ENCODE measurements at regions not wholly inside any gene's neighbourhood (a gene's known extent, or its start where the extent isn't known, plus 50 kb on each side); places are given as distances from the start of the nearest gene placed in this dataset.

GRCh38 chr12:38547586-38547985 is 231.0 kb downstream of the ALG10B start:
- Histone ChIP-seq H3K9me3 (ENCODE audit: low read depth) (no peaks in the 10 kb centered on the region), H3K27ac (no peak overlapping the region), H3K4me3 (no peak overlapping the region), H3K36me3 (no peaks in the 10 kb centered on the region), H3K4me1 (ENCODE audit: low read depth) (no peaks in the 10 kb centered on the region), H3K27me3 (no peaks in the 10 kb centered on the region)
- TF ChIP-seq CTCF (IDR thresholded peaks at IDR 0.05; ENCODE audit: low read depth, low read length): no peak
- DNase-seq (ENCODE audit: low read depth in 1 of 2, low spot score in 1 of 2): no peak

GRCh38 chr12:38555620-38556591 is 239.3 kb downstream of the ALG10B start:
- H3K36me3 ChIP-seq: no peaks in the 10 kb centered on the region
- no peak overlapping the region for H3K4me3 ChIP-seq
- H3K9me3 ChIP-seq (ENCODE audit: low read depth): no peaks in the 10 kb centered on the region
- no peaks in the 10 kb centered on the region for H3K4me1 ChIP-seq (ENCODE audit: low read depth)
- no peak overlapping the region for H3K27ac ChIP-seq
- DNase-seq (ENCODE audit: low read depth in 1 of 2, low spot score in 1 of 2): no peak
- no peak for TF ChIP-seq CTCF (IDR thresholded peaks at IDR 0.05; ENCODE audit: low read depth, low read length)
- H3K27me3 ChIP-seq: no peaks in the 10 kb centered on the region

DNA sequence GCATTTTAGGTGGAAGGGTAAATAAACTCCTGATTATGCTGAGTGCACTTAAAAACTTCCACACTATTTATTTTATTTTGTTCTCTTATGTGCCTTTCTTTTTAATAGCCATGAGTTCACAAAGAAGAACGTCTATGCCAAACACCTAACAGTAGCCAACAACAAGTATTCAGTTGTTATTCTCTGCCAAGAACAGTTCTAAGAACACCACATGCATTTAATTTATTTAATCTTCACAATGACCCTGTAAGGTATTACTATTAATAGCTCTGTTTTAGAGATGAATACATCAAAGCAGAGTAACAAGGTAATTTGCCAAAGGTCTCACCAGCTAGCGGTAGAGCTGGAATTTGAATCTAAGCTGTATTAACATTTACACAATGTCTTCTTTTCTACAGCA is 240.1 kb downstream of the ALG10B start:
- H3K27me3 ChIP-seq: no peaks in the 10 kb centered on the region
- no peak for TF ChIP-seq CTCF (IDR thresholded peaks at IDR 0.05; ENCODE audit: low read depth, low read length)
- H3K4me1 ChIP-seq (ENCODE audit: low read depth): no peaks in the 10 kb centered on the region
- no peaks in the 10 kb centered on the region for H3K9me3 ChIP-seq (ENCODE audit: low read depth)
- H3K36me3 ChIP-seq: no peaks in the 10 kb centered on the region
- no peak for DNase-seq (ENCODE audit: low read depth in 1 of 2, low spot score in 1 of 2)
- H3K27ac ChIP-seq: no peak overlapping the region
- no peak overlapping the region for H3K4me3 ChIP-seq

GRCh38 chr12:38585086-38585485 is 268.5 kb downstream of the ALG10B start:
- Histone ChIP-seq H3K4me3 (no peak overlapping the region), H3K4me1 (ENCODE audit: low read depth) (no peaks in the 10 kb centered on the region), H3K9me3 (ENCODE audit: low read depth) (no peaks in the 10 kb centered on the region), H3K36me3 (no peaks in the 10 kb centered on the region), H3K27ac (no peak overlapping the region), H3K27me3 (no peaks in the 10 kb centered on the region)
- no peak for DNase-seq (ENCODE audit: low read depth in 1 of 2, low spot score in 1 of 2)
- no peak for TF ChIP-seq CTCF (IDR thresholded peaks at IDR 0.05; ENCODE audit: low read depth, low read length)

DNA sequence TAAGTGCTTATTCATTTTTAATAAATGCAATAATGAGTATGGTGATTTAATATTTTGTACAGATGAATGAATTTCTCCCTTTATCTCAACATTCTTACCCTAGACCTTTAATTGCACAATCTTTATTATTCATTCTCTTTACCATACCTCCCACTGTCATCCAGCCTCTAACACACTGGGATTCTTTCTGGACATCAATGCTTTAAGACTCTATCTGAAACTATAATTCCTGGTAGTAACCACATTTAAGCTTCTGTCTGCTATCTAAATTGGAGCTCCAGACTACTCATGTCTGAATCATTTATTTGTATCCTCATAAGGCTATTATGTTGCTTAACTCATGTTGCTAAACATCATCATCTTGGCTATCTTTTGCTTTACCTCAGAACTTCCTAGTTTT is 270.2 kb downstream of the ALG10B start:
- Histone ChIP-seq H3K27me3 (no peaks in the 10 kb centered on the region), H3K36me3 (no peaks in the 10 kb centered on the region), H3K27ac (no peak overlapping the region), H3K4me1 (ENCODE audit: low read depth) (no peaks in the 10 kb centered on the region), H3K9me3 (ENCODE audit: low read depth) (no peaks in the 10 kb centered on the region), H3K4me3 (no peak overlapping the region)
- DNase-seq (ENCODE audit: low read depth in 1 of 2, low spot score in 1 of 2): peak in 1 of 2 donors; percentile 58
- TF ChIP-seq CTCF (IDR thresholded peaks at IDR 0.05; ENCODE audit: low read depth, low read length): no peak

Measured in cardiac muscle cell (in vitro differentiated cells and primary cell).